NT2/D1 (cell line): ENCODE measurements at regions not wholly inside any gene's neighbourhood (a gene's known extent, or its start where the extent isn't known, plus 50 kb on each side); places are given as distances from the start of the nearest gene placed in this dataset.

Experiments used
- YY1 ChIP-seq: IDR thresholded peaks from 2 replicates; pipeline ENCODE4 v1.6.1; 2011; ENCODE audit not compliant: insufficient read length, insufficient read depth
- ZNF274 ChIP-seq: IDR thresholded peaks from 2 replicates; pipeline ENCODE4 v1.6.1; 2011; ENCODE audit warnings: mild to moderate bottlenecking, low read depth, low read length

DNA sequence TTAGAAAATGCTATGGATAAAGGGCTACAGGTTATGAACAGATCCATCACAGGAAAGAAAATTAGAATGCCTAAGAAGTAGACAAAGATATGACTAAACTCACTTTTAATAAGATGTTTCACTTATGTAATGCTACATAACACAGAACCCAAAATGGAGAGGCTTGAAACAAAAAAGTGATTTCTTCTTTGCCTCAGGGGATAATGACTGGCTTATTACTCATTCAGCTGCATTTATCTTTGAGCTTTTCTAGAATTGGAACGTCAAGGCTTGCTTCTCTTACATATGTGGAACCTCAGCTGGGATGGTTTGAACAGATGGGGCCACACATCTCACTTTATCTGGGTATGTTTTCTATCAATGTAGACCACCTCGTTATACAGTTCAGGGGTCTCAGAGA, 120.6 kb upstream of the EPHA3 start:
- TF ChIP-seq YY1 (no peak), ZNF274 (no peak)
